Esophagus muscularis mucosa (tissue), 3 donors: ENCODE measurements at regions not wholly inside any gene's neighbourhood (a gene's known extent, or its start where the extent isn't known, plus 50 kb on each side); places are given as distances from the start of the nearest gene placed in this dataset.

Source experiments
- EP300 ChIP-seq: sonication (generic); formaldehyde crosslinking; IDR thresholded peaks from one replicate; pipeline ENCODE4 v1.6.1; 2017; ENCODE audit warnings: antibody characterized with exemption
- POLR2AphosphoS5 ChIP-seq, 2 donors: sonication (generic); formaldehyde crosslinking; IDR thresholded peaks; one replicate each; pipeline ENCODE4 v1.6.1; 2017; ENCODE audit warnings: antibody characterized with exemption in 2 of 2

DNA sequence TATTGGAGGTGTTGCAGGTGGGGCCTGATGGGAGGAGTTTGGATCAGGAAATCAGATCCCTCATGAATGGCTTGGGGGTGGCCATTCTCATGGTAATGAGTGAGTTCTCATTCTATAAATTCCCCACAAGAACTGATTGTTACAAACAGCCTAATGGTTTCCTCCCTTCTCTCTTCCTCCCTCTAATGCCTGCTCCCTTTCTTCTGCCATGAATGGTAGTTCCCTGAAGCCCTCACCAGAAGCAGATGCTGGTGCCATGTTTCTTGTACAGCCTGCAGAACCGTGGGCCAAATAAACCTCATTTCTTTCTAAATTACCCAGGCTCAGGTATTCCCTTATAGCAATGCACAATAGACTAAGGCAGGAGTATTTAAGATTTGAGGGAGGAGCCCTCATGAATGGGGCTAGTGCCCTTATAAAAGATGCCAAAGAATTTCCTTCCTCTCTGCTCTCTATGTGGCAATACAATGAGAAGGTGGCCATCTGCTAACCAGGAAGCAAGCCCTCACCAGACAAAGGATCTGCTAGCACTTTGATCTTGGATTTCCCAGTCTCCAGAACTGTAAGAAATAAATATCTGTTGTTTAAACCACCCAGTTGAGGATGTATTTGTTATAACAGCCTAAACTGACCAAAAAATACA is 251.8 kb downstream of the ZEB2 start:
- TF ChIP-seq POLR2AphosphoS5 (IDR thresholded peaks at IDR 0.05) (no peak), EP300 (no peak)
